Lower leg skin (tissue), 3 donors: ENCODE measurements at regions not wholly inside any gene's neighbourhood (a gene's known extent, or its start where the extent isn't known, plus 50 kb on each side); places are given as distances from the start of the nearest gene placed in this dataset.

Experiments
- POLR2A ChIP-seq, 2 donors: fragments of 450-650 bp; IDR thresholded peaks; one replicate each; pipeline ENCODE4 v1.6.1; 2016 to 2017; ENCODE audit warnings: antibody characterized with exemption in 2 of 2, mild to moderate bottlenecking in 1 of 2, moderate library complexity in 1 of 2
- TF ChIP-seq, protein P1 (sequence below), 3 donors: fragments of 450-650 bp; IDR thresholded peaks; one replicate each; pipeline ENCODE4 v1.5.1; 2016; ENCODE audit warnings: antibody characterized with exemption in 3 of 3, mild to moderate bottlenecking in 3 of 3, moderate library complexity in 2 of 3

- TF ChIP-seq, protein P1, sequence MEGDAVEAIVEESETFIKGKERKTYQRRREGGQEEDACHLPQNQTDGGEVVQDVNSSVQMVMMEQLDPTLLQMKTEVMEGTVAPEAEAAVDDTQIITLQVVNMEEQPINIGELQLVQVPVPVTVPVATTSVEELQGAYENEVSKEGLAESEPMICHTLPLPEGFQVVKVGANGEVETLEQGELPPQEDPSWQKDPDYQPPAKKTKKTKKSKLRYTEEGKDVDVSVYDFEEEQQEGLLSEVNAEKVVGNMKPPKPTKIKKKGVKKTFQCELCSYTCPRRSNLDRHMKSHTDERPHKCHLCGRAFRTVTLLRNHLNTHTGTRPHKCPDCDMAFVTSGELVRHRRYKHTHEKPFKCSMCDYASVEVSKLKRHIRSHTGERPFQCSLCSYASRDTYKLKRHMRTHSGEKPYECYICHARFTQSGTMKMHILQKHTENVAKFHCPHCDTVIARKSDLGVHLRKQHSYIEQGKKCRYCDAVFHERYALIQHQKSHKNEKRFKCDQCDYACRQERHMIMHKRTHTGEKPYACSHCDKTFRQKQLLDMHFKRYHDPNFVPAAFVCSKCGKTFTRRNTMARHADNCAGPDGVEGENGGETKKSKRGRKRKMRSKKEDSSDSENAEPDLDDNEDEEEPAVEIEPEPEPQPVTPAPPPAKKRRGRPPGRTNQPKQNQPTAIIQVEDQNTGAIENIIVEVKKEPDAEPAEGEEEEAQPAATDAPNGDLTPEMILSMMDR (IDR thresholded peaks at IDR 0.05): no peak
- TF ChIP-seq POLR2A (IDR thresholded peaks at IDR 0.05): no peak
These were observed 203.0 kb downstream of the POSTN start for GRCh38 chr13:37395544-37395943.
